ENCODE measurements at regions not wholly inside any gene's neighbourhood (a gene's known extent, or its start where the extent isn't known, plus 50 kb on each side); places are given as distances from the start of the nearest gene placed in this dataset.

DNA sequence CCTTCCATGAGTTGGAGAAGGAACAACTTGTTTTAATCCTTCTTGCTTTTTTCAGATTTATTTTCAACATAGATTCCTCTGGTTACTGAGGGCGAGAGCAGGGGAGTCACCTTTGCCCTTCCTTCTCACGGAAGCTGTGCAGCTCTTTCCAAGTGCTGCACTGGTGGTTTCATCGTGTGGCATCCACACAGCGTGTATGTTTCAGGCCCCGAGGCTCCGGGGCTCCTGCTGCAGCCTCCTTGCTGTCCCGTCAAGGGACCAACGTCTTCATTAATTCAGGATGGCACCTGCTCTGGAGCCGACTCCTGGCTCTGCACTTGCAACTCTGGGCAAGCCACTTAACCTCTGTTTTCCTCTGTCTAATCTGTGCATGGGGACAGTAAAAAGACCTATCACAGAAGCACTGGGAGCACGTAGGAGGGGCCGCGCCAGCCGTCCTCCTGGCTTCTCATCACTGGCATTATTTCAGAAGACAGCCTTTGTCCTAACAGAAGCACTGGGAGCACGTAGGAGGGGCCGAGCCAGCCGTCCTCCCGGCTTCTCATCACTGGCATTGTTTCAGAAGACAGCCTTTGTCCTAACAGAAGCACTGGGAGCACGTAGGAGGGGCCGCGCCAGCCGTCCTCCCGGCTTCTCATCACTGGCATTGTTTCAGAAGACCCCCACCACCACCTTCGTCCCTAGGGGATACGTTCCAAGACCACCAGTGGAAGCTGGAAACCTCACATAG is 117.8 kb upstream of the NKX1-1 start:
- TF ChIP-seq GATA3 (IDR thresholded peaks at IDR 0.05; ENCODE audit: low read depth, low read length) (no peak), GATA2 (IDR thresholded peaks at IDR 0.05; ENCODE audit: low read depth, low read length) (no peak)

Measured in SH-SY5Y (cell line).